ENCODE measurements at regions not wholly inside any gene's neighbourhood (a gene's known extent, or its start where the extent isn't known, plus 50 kb on each side); places are given as distances from the start of the nearest gene placed in this dataset.

DNA sequence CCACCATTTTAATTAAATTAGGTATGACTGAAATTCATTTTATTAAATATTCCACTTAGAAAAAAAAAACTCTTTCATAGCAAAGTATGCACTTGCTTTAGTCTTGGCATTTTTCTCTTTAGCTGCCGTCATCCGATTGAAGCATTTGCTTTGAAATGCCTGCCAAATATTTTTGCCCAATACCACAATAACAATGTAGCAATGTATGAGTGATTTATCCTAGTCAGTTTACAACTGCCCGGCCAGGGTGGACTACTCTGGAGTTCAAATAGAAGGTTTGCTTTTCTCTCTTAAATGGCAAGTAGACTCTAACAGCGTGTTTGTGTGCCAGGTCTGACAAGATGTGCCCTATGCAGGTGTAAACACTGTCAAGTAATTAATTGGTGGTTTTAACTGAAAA, 675.3 kb upstream of the SGCG start:
- DNase-seq (ENCODE audit: low spot score), result peak; percentile 11

DNA sequence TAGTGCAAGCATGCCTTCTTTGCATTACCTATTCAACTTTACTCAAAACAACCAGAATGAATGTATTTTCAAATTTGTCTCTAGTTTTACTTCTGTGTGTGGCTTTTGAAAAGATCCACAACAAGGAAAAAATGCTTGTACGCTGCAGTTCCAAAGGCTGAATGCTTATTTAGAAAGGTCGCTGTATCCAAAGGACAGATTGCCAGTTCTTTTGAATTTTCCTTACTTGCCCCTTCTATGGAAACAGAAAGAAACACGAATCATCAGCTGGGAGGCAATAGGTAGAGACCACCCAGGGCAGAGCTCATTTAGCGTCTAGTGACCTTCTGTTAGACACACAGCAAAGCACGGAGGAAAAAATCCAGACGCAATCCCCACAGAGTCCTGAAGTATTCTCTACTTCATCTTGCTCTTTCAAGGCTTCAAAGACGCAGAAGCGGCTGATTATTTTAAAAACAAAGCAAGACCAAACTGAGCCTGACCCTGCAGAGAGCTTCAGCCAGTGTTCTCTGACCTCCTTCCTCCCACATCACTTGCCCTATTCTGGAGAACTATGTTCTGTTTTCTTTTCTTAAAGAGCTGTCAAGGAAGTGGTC, 674.6 kb upstream of the SGCG start:
- no peak for DNase-seq (ENCODE audit: low spot score)

DNA sequence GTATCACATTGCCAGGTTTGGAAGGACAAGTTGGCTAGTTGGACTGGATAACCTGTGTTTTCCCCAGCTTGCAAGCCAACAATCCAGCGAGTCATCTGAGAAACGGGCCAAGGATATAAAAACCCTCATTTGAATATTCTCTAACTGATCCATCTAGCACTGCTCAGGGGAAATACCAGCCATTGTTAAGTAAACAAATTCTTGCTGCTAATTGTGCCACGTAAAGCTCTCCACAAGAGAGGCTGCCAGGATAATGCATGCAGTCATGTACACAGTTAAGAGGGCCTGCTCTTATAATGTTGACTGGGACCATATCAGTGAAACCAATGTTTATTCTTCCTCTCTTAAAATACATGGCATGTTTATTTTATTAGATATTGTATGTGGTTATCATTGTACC, 663.2 kb upstream of the SGCG start:
- no peak for DNase-seq (ENCODE audit: low spot score)

DNA sequence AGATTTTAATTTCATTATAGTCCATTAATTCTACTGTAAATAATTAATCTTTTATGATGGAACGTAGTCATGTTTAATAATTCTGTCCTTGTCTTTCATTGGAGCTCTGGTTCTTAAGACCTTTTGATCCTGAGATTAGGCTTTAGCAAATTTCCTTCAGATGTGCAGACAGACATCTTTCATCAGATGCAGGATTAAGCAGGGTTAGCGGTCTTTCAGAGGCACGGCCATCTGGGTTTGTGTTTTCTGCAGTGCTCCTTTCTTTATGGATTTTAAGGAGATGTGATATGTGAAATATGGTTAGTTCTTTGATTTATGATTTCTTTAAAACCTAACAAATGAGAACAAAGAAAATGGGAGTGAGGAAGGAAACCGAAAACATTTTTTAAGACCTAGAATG, 643.9 kb upstream of the SGCG start:
- DNase-seq (ENCODE audit: low spot score), result no peak

DNA sequence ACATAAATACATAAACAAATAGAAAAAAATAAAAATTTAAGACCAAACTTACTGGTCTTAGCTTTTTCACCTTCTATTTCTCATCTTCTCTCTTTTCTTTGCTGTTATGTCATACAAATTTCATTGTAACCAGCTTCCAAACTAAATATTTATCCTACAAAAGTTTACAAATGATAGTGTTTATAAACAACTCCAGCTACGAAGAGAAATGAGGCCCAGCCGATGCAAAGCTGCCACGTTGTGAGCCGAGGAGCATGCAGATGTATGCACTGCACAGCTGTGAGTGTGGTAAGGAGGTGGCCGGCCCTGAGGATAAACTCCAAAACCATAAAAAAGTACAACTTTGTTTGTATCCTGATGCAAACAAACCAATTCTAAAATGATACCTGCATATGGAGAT, 642.4 kb upstream of the SGCG start:
- no peak for DNase-seq (ENCODE audit: low spot score)

DNA sequence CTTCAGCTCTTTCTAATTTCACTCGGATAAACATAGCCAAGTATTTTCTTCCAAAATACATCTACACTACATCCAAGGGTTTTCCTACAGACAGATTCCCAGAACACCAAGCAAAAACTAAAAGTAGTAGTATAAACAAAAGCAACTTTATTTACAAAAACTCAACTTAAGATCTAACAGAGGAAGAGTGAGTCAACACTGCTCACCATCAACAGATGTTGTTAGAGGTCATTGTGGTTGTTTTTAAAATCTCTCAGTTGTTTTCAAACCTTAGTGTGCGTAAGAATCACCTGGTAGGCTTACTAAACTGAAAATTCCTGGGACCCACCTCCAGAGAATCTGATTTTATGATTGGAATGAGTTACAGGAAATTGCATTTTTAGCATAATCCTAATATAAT, 631.7 kb upstream of the SGCG start:
- DNase-seq (ENCODE audit: low spot score), result no peak

DNA sequence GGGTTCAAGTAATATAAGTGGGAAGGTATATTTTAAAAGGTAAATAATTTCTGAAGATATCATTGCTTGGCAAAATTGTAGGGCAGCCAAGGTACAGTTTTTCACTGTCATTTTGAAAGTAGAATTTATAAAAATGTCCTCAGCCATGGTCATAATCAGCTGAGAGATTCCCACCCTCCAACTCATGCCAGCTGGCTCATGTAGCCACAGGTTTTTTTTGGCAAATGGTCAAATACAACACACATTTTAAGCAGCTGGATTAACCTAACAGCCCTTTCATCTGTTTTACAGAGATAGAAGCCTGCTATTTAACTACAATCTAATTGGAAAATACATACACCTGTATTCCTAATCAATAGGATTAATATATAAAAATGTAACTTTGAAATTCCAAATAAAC, 619.2 kb upstream of the SGCG start:
- DNase-seq (ENCODE audit: low spot score), result no peak

DNA sequence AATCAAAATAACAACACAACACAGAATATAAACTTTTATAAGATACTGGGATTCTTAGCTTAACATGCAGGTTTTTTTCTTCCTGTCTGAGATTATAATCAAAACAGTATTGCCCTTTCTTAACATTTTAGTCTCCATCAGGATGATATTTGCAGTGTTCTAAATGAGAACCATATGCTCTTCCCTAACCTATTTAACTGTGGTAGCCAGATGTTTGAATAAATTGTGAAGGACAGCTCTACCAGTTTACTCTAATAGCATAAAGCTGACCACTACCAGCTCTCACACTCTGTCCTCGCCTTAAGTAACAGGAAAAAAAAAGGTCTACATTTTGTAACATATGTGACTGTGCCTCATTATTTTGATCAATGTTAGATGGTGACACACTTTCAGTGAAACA, 618.7 kb upstream of the SGCG start:
- no peak for DNase-seq (ENCODE audit: low spot score)

DNA sequence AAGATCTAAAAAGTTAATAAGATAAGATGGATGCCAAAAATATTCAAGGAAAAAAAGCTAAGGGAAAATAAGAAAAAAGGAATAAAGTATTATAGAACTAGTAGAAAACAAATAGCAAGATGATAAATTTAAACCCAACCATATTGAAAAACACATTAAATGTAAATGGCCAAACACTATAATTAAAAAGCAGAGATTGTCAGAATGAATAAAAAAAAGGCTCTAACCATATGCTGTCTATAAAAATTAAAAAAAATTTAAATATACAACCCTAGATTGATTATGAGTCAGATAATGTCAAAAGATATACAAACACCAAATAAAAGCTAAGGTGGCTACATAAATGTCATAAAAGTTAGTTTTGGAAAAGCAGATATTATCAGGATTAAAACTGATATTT, 617.5 kb upstream of the SGCG start:
- no peak for DNase-seq (ENCODE audit: low spot score)

DNA sequence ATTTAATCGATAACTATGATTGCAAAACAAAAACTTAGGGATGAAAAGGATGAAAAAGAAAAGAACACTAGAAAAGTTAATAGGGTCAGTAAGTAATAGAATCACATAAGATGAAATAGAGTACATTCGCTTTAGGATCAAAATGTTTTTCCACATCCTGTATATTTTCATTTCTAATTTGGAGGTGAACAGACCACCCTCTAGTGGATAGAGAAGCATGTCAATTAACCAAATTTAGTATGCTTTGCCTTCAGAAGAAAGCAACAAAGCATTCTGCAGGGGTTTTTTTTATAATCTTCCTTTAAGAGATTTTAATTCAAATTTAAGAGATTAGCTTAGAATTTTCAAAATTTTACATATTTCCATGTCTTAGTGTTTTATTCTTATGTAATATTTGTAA, 611.0 kb upstream of the SGCG start:
- no peak for DNase-seq (ENCODE audit: low spot score)

DNA sequence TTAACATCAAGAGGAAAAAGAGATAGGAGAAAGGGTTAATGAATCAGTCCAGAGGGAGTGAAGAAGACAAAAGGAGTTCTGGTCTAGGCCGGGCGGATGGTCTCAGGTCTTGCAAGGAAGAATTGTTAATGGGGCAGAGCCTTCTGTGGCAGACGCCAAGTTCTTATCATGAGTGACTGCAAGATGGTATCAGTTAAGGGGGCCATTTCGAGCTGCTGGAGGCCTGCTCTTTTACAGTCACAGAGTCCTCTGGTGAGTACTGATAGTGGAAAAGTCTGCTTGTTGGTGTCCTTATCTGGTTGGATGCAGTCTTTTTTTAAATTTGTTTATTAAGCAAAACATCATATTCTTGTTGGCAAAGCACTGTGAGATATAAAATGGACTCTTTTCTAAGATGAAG, 590.9 kb upstream of the SGCG start:
- no peak for DNase-seq (ENCODE audit: low spot score)

DNA sequence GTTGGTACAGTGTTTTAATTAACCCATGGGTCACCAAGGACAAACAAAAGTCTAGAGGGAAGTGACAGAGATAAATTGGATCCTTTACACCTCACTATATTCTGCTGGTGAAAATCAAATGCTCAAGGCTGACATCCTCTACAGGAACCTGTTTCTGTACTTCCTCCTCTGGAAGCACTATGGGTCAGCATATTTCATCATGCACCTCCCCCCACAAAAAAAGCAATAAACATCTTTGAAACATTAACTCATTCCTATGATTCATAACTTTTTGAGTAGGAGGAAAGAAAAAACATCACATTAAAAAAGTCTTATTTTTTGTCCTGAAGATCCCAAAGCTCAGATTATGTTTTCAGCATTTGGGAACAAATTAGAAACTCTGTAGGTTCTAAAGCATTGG, 588.3 kb upstream of the SGCG start:
- DNase-seq (ENCODE audit: low spot score), result peak; percentile 15

DNA sequence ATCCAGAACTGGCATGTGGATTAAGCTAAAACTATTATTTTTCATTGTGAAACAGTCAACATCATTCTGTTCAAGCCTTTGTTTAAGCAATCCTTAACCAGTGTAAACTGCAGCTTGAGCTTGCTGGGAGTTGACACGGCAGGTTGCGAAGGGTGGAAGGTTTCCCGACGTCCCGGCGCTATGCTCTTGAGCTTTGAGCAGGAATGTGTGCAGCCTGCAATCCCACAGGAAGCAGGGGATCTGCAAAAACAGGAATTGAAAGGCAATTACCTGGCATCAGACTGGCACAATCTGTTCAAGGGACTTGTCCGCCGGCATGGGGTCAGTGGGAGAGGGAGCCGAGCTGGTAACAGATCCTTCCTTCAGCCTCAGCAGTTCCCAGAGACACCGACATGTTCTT, 586.7 kb upstream of the SGCG start:
- no peak for DNase-seq (ENCODE audit: low spot score)

DNA sequence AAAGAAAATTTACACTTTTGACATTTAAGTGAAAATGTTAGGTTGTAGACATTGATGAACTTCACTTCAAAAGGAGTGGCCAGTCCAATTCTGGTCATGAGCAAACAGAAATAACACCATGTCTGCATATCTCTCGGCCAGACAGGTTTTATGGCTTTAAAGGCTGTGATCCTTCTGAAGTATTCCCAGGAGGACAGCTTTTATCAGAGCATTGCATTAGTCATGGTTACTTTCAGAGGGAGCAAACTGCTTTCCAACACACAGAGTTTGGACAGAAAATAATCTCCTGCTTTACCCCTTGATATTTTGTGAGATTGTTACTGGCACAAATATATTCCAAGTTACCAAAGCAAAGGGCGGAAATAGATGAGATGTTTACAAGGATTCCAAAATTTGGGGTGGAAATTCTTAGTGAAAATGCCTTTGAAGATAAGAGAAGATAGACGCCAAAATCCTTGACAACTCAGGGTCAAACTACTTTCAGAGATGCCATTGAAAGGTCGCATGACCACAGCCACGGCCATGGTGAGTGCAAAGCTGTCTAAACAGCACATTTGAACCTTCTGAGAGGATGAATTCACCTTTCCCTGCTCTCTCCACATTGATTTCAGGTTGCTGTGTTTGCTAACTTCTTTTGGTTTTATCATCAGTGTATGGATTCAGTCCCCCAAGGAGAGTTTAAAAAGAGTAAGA, 584.5 kb upstream of the SGCG start:
- no peak for DNase-seq (ENCODE audit: low spot score)

DNA sequence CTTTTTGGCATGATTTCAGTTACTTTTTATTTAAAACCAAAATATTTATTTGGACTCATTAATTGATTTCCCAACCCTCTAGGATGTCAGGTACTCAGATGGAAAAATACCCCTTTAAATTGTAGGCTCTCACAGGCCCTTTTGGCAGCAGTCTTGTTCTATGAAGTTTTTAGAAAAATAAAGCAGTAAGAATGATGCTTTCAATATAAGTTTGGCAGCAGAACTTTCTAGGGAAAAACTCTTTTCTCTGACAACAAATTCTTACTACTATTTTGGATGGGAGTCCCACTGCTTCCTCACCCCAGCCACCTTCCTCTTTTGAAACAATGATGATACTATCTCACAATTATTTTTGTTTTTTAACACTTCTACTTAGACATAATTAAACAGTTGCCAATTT, 581.6 kb upstream of the SGCG start:
- DNase-seq (ENCODE audit: low spot score), result no peak

DNA sequence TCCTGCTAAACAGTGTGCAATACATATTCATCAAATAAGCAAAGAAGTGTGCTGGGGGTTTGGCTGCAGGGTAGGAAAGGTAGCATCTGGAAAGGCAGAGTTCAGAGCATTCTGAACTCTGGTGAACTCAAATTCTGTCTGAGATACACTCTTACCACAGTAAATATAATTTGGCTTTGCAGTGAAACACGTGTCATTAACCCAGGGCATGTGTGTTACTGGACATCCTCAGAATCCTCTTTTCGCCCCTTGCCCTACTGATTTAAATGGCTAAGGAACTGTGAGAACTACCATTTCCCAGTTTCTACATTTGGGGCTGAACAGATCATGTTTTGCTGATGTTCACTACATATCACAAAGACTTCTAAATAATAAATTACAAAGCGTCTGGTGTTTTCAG, 562.8 kb upstream of the SGCG start:
- no peak for DNase-seq (ENCODE audit: low spot score)

DNA sequence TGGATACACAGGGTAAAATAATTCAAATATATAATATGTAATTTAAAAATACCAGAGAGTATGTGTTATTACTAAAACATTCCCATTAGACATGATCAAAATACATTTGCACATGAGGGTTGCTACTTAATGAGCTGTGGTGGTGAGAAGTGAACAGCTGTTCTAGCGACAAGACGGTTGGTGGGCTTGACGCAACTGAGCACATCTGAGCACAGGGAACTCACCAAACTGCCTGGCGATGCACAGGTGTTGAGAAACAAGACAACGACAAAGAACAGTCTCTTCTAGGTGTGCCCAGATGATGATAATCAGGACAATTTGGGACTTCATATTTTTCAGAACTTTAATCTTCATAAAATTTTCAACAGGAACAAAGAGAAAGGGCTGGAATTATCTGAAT, 555.1 kb upstream of the SGCG start:
- DNase-seq (ENCODE audit: low spot score), result no peak

DNA sequence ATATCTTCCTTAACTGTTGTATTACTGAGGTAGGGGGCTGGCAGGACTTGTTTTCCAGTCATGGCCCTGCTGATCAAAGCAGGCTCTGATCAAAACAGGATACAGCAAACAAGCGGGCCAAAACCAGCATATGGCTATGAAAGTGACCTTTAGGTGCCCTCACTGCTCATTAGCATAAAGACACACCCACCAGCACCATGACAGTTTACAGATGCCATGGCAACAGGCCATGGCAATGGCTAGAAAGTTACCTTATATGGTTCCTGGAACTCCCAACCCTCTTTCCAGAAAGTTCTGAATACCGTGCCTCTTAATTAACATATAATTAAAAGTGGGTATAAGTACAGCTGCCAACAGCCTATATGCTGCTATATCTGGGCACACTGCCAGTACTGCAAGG, 551.4 kb upstream of the SGCG start:
- no peak for DNase-seq (ENCODE audit: low spot score)

DNA sequence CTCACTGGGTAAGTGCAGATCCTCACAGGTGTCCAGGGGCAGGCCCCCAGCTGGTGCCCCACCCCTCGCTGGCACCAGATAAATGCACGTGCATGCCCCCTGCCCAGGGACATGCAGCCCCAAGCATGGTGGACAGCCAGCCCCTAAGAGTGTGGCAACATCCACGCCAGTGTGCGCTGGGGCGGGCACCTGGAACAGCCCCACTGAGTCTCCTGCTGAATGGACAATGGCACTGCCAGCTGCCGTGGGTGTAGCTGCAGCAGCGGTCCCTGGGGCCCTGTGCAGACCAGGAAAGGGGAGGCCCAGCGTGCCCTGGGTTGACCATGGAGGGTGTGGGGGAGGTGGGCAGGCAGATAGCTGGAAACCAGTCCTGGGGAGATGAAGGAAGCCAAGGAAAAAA, 538.7 kb upstream of the SGCG start:
- DNase-seq (ENCODE audit: low spot score), result no peak

DNA sequence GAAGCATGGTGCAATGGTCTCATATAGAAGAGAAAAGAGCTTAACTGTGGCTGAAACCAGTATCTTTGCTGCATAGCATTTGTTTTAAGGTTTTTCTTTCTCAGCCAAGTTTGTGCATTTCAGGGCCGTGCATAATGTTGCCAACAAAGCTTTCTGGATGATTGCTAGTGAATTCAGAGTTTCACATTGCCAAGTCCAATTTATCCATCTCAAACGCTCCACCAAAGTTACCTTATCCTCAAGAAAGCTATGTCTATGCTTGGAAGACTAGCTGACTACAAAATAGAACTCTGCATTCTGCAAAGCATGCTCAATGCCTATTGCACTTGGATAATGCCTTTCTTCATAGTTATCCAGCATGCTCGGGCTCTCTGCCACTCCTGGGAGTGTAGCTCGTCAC, 535.8 kb upstream of the SGCG start:
- DNase-seq (ENCODE audit: low spot score), result no peak

DNA sequence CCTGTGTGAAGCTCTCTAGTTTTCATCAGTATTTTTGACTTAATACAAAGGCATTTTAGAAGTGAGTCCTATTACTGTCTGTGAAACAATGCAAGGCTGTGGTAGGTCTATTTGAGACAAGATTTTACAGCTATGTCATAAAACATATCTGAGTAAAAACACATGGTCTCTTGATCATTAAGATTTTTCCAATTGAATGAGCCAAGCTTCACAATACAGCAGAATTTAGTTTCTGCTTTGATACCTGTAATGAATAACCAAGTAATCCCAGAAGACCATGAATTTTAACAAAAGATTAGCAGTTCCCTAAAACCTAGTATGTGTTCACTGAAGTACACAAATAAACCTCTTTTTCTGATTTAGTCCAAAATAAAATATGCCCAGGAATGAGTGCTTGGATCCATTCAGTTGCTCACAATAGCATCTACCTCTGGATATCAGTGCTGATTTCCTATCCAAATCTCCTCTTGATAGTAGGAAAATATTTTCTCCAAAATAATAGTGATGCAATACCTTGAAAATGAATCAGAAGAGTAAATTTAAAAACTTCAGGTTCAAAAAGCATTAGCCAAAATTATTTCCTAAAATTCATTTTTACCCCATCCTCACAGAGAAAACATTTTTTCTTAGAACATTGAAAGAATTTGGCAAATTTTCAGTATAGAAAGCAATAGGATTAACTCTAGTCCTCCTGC, 533.5 kb upstream of the SGCG start:
- no peak for DNase-seq (ENCODE audit: low spot score)

DNA sequence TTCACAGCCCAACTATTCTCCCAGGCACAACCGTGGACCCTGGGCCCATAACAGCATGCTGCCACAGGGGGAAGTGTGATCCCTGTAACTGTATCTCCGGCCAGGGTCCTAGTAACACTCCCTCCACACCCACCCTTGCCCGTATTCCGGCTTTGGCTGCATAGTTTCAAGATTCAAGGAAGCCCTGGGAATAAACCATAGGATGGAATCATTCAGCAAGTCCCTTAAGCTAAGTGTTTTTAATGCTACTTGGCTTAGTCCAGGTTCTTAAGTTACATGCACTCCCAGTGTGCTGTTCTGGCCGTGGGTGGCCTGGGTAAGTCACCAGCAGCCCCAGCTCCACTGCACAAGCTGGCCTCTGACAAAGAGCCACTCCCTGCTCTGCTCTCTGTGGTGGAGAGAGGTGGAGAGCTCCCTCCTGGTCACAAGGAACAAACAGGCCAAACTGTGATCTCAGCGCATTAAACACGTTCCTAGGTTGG, 532.4 kb upstream of the SGCG start:
- no peak for DNase-seq (ENCODE audit: low spot score)

DNA sequence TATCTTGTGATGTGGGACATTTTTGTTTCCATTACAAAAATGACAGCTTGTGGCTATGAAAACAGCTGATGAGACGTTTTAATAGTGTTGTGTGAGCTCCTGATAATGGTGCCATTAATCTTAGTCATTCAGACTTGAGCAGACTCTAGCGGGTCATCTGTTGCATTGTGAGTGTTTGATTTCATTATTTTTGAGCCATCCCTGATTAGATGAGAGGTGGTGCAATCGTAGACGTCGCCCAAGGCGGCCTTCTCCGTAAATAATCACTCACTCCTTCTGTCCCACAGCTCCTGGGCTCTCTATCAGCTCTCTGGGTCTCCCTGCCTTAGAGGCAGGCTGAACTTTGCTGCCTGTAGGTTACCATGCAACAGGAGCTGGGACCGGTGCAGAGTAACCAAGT, 528.0 kb upstream of the SGCG start:
- no peak for DNase-seq (ENCODE audit: low spot score)

DNA sequence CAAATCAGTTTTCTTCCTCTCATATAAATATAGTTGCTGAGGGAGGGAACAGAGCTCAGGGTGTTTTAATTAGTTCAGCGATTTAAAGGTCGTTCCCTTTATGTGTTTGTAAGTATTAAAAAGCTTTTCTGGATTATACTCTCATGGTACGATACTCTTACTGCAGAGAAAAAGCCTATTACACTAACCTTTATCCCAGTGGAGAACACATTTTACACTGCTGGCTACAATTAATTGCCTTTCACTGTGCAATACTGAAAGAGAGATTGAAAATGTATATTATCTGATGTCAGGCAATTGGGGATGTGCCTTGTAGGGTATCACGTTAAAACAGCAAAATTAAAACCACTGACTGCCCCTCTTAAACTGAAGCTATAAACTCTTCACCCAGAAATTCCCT, 526.9 kb upstream of the SGCG start:
- no peak for DNase-seq (ENCODE audit: low spot score)
